GM12878 (cell line): ENCODE measurements at regions not wholly inside any gene's neighbourhood (a gene's known extent, or its start where the extent isn't known, plus 50 kb on each side); places are given as distances from the start of the nearest gene placed in this dataset.

Source experiments
- ATF2 ChIP-seq: IDR thresholded peaks from 2 replicates; pipeline ENCODE4 v1.6.1; 2012; ENCODE audit warnings: low read length, inconsistent platforms
- BCL11A ChIP-seq: IDR thresholded peaks from 2 replicates; pipeline ENCODE4 v1.6.1; 2011; ENCODE audit warnings: low read depth, low read length
- BCL3 ChIP-seq: IDR thresholded peaks from 2 replicates; pipeline ENCODE4 v1.6.1; 2011; ENCODE audit warnings: borderline replicate concordance, low read depth, mild to moderate bottlenecking, moderate library complexity, low read length; ENCODE audit not compliant: insufficient read depth, poor library complexity, severe bottlenecking
- CEBPB ChIP-seq, 2 experiments: fragments of 150-350 bp in 1 of 2; IDR thresholded peaks; 2 replicates each; pipeline ENCODE4 v1.6.1; 2012 to 2014; ENCODE audit warnings: low read depth in 2 of 2, low read length in 2 of 2, borderline replicate concordance in 1 of 2, inconsistent platforms in 1 of 2
- CHD4 ChIP-seq: fragments of 200-600 bp; sonication (generic); IDR thresholded peaks from 2 replicates; pipeline ENCODE4 v1.6.1; 2016; ENCODE audit warnings: mild to moderate bottlenecking
- CREB1 ChIP-seq: IDR thresholded peaks from 2 replicates; pipeline ENCODE4 v1.6.1; 2012; ENCODE audit warnings: low read depth, mild to moderate bottlenecking, inconsistent platforms
- EED ChIP-seq: sonication (generic); IDR thresholded peaks from 2 replicates; pipeline ENCODE4 v1.6.1; 2016; ENCODE audit warnings: antibody characterized with exemption, low read depth
- ETV6 ChIP-seq, 2 experiments: fragments of 450-650 bp in 1 of 2; IDR thresholded peaks in 1 of 2; conservative IDR thresholded peaks in 1 of 2; 2 replicates each; pipeline ENCODE4 v1.6.1; 2014; ENCODE audit warnings: antibody characterized with exemption in 1 of 2, borderline replicate concordance in 1 of 2, low read depth in 1 of 2, mild to moderate bottlenecking in 1 of 2, moderate library complexity in 1 of 2
- FOXK2 ChIP-seq: fragments of 450-650 bp; IDR thresholded peaks from 2 replicates; pipeline ENCODE4 v1.6.1; 2017; ENCODE audit warnings: mild to moderate bottlenecking, moderate library complexity
- GATAD2B ChIP-seq: fragments of 450-650 bp; conservative IDR thresholded peaks from 2 replicates; pipeline ENCODE4 v1.6.1; 2017; ENCODE audit warnings: low read depth, mild to moderate bottlenecking, moderate library complexity
- MEF2B ChIP-seq: fragments of 450-650 bp; IDR thresholded peaks from 2 replicates; pipeline ENCODE4 v1.6.1; 2018; ENCODE audit warnings: mild to moderate bottlenecking, moderate library complexity; ENCODE audit not compliant: partially characterized antibody, poor library complexity, severe bottlenecking
- NFXL1 ChIP-seq: fragments of 450-650 bp; IDR thresholded peaks from 2 replicates; pipeline ENCODE4 v1.6.1; 2017; ENCODE audit warnings: antibody characterized with exemption, mild to moderate bottlenecking, borderline replicate concordance
- PAX5 ChIP-seq: IDR thresholded peaks from 2 replicates; pipeline ENCODE4 v1.6.1; 2011; ENCODE audit warnings: low read depth, low read length, borderline replicate concordance
- POU2F2 ChIP-seq: IDR thresholded peaks from 3 replicates; pipeline ENCODE4 v1.6.1; 2011; ENCODE audit warnings: low read depth, mild to moderate bottlenecking, low read length, borderline replicate concordance
- RELB ChIP-seq: fragments of 450-650 bp; IDR thresholded peaks from 2 replicates; pipeline ENCODE4 v1.6.1; 2017; ENCODE audit warnings: low read depth, mild to moderate bottlenecking, moderate library complexity
- SIN3A ChIP-seq: IDR thresholded peaks from 2 replicates; pipeline ENCODE4 v1.6.1; 2012; ENCODE audit warnings: low read depth, low read length, improper control_type of control experiment
- STAT3 ChIP-seq: IDR thresholded peaks from 2 replicates; pipeline ENCODE4 v1.6.1; 2011; ENCODE audit warnings: low read depth, low read length, improper control_type of control experiment
- TARDBP ChIP-seq: IDR thresholded peaks from 2 replicates; pipeline ENCODE4 v1.6.1; 2016; ENCODE audit warnings: borderline replicate concordance
- ZSCAN29 ChIP-seq: fragments of 450-650 bp; IDR thresholded peaks from 2 replicates; pipeline ENCODE4 v1.6.1; 2017; ENCODE audit warnings: mild to moderate bottlenecking, moderate library complexity
- TF ChIP-seq, protein P1 (sequence below): IDR thresholded peaks from 2 replicates; pipeline ENCODE4 v1.6.1; 2011; ENCODE audit warnings: mild to moderate bottlenecking, low read depth, low read length, moderate library complexity; ENCODE audit not compliant: insufficient replicate concordance
- TF ChIP-seq, protein P2 (sequence below): fragments of 450-650 bp; IDR thresholded peaks from 2 replicates; pipeline ENCODE4 v1.6.1; 2018; ENCODE audit warnings: mild to moderate bottlenecking, low read depth, moderate library complexity; ENCODE audit not compliant: partially characterized antibody

DNA sequence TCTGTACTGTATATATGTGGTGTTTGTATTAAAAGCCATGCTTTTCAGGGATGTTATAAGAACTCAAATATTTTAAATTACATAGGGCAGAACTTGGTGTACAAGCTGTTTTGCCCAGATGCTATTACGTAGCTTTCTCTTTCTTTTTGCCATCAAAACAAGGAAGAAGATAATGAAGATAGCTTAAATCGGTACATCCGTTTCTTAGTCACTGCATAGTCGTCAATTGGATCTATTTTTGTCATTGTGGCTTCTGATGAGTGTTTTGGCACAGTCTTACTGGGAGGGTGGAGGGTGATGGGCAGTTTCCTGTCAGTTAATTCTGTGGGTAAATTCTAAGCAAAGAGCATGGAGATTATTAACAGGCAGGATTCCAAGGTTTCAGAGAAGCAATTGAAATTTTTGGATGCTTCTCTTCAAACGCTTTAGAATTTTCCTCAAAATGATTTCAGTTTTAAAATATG, 649.1 kb upstream of the GJE1 start (continued):
- TF ChIP-seq ATF2 (peak; percentile 97), TARDBP (no peak), GATAD2B (0 out of 2 replicates have a peak, but pooled peaks have one; percentile 27), BCL11A (peak; percentile 92), FOXK2 (peak; percentile 82), CREB1 (peak; percentile 85), SIN3A (no peak), CHD4 (no peak), STAT3 (no peak), EED (peak; percentile 83), BCL3 (peak; percentile 30), ETV6 (conservative IDR thresholded peaks at IDR 0.05 in 1 of 2, IDR thresholded peaks at IDR 0.05 in 1 of 2; ENCODE audit: borderline replicate concordance in 1 of 2, low read depth in 1 of 2) (peak in 1 of 2 experiments; percentile 70; a peak in 1 of 4 replicates), RELB (peak; percentile 72), POU2F2 (peak; percentile 84; the same call in 1 of the 3 replicates), MEF2B (peak; percentile 98), ZSCAN29 (0 out of 2 replicates have a peak, but pooled peaks have one; percentile 41), CEBPB (IDR thresholded peaks at IDR 0.05; ENCODE audit: borderline replicate concordance in 1 of 2, low read depth in 2 of 2, low read length in 2 of 2) (peak in 1 of 2 experiments; percentile 81; a peak in 2 of 4 replicates), PAX5 (peak; percentile 88), NFXL1 (no peak)
- TF ChIP-seq, protein P1, sequence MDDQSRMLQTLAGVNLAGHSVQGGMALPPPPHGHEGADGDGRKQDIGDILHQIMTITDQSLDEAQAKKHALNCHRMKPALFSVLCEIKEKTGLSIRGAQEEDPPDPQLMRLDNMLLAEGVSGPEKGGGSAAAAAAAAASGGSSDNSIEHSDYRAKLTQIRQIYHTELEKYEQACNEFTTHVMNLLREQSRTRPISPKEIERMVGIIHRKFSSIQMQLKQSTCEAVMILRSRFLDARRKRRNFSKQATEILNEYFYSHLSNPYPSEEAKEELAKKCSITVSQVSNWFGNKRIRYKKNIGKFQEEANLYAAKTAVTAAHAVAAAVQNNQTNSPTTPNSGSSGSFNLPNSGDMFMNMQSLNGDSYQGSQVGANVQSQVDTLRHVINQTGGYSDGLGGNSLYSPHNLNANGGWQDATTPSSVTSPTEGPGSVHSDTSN, result peak; percentile 13
- TF ChIP-seq, protein P2, sequence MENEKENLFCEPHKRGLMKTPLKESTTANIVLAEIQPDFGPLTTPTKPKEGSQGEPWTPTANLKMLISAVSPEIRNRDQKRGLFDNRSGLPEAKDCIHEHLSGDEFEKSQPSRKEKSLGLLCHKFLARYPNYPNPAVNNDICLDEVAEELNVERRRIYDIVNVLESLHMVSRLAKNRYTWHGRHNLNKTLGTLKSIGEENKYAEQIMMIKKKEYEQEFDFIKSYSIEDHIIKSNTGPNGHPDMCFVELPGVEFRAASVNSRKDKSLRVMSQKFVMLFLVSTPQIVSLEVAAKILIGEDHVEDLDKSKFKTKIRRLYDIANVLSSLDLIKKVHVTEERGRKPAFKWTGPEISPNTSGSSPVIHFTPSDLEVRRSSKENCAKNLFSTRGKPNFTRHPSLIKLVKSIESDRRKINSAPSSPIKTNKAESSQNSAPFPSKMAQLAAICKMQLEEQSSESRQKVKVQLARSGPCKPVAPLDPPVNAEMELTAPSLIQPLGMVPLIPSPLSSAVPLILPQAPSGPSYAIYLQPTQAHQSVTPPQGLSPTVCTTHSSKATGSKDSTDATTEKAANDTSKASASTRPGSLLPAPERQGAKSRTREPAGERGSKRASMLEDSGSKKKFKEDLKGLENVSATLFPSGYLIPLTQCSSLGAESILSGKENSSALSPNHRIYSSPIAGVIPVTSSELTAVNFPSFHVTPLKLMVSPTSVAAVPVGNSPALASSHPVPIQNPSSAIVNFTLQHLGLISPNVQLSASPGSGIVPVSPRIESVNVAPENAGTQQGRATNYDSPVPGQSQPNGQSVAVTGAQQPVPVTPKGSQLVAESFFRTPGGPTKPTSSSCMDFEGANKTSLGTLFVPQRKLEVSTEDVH, result no peak
